Fibroblast of the conjunctiva (primary cell): ENCODE measurements at regions not wholly inside any gene's neighbourhood (a gene's known extent, or its start where the extent isn't known, plus 50 kb on each side); places are given as distances from the start of the nearest gene placed in this dataset.
A peak's percentile ranks its signal among the peaks of the same experiment; 100 is the strongest.

Source experiments
- DNase-seq: peaks from one replicate; pipeline ENCODE4 v3.0.0-alpha.2; 2010; ENCODE audit warnings: low read depth

DNA sequence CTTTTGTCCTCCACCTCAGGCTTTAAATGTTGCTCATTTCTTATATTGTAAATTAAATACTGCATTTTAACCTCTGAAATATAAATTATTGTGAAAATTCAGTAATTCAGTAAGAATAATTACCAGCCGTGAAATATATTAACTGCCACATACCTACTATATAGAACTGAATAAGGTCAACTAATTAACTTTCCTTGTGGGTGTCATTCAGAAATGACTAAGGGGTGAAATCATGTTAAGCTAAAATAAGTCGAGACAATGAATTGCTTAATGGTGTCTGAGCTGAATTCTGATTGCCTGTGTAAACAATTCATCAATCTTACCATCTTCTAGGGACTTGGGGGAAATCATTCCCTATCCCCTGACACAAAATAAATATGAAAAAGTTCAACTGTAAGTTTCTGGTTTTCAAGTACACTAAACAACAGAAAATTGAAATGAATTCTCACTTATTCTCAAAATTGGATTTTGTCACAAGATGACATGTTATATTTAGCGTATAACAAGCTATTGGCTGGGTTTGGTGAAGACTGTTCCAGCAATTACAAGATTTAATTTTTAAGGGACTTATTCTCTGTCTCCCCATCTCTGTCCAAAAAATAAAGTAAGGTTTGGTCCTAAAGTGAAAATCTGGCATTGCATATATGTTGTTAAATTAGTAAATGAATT, 255.1 kb downstream of the METTL4 start:
- DNase-seq = no peak

GRCh38 chr18:2316751-2317696, 254.3 kb downstream of the METTL4 start:
- DNase-seq = no peak

GRCh38 chr18:2324459-2324858, 246.8 kb downstream of the METTL4 start:
- no peak for DNase-seq

DNA sequence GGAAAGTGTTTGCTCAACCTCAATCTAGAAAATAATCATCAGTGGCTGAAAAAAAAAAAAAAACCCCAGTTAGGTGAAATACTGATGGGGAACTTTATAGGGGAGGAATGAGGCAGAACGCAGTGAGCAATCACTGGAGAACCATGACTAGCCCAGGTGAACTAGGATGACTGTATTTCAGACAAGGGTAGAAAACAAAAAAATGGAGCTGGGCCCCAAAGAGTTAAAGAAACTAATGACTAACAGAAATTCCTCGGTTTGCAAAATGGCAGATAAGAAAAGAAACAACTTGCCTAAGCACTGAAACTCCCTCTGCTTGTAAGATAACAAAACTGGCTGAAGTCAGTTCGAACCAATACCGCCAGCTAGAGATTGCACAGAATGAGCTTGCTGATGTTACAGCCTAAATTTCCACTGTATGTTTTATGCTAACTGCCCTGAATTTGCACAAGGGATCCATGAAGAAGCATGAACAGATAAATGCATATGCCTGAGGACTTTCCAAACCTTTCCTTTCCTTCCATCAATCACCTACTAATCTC, 245.9 kb downstream of the METTL4 start:
- no peak for DNase-seq

DNA sequence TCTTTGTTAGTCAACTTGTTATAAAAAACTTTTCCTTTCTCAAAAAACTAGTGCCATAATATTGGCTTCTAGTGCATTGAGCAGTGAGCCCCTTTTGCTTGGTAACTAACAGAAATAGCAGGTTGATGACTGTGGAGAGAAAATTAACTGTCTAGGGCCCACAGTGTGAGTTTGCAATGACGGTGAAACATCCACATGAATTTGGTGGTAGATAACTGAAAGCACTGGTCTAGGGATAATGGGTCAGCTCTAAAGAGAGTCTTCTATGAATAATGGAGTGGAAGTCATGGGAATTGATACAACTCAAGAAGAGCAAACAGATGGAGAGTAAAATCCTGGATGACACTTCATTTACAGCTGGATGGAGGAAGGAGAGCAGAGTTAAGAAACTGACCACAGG, 245.4 kb downstream of the METTL4 start:
- no peak for DNase-seq

- no peak for DNase-seq
Observed at GRCh38 chr18:2326999-2327398, 244.3 kb downstream of the METTL4 start.

DNA sequence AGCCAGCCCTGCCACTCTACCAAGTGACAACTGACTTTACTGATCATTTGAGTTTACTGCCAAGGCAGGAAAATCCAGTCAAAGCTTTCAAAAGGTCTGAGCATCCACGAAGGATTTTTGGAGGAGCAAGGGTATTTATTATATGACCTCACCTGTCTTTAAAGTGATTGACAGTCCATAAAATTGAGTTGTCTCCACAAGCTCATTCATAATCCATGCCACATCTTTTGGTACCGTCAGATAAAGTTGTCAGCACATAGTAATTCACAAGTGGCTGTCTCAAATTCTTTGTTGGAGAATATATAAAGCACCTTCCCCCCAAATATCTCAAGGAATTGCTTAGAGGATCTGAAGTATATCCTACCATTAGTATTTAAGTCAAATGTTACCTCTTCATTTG, 240.5 kb downstream of the METTL4 start:
- no peak for DNase-seq

GRCh38 chr18:2331491-2331890, 239.8 kb downstream of the METTL4 start:
- no peak for DNase-seq

DNA sequence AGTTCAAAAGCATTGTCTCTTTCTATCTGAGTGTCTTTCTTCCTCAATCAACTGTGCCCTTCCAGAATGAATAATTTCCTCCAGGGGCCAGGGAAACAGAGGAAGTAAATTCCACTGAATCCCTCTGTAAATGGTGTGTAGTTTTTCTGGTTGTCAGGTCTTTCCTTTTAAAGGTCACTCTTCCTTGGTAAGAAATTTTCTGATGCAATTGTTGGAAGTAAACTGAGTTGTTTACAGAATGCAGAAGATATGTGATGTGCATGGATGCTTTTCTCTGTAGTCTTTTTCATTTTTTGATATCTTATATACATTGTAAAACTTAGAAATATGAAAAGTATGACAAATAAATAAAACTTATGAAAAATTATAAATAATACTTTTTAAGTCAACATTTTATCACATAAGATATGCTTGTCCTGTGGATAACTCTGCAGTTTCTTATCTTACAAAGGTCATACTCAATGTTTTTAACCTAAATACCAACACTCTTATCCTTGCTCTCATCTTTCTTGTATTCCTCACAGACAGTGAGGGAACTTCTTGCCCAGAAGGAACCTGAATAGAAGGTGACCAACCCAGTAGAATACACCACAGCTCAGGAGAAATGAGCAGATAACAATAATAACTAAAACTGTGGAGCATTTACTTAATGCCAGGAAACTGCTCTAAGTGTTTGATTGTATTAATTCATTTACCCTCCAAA, 234.5 kb downstream of the METTL4 start:
- no peak for DNase-seq

- peak; percentile 5 for DNase-seq
Observed at GRCh38 chr18:2337552-2338141, 233.7 kb downstream of the METTL4 start.

- DNase-seq = no peak
Observed at GRCh38 chr18:2338601-2339000, 232.7 kb downstream of the METTL4 start.

DNA sequence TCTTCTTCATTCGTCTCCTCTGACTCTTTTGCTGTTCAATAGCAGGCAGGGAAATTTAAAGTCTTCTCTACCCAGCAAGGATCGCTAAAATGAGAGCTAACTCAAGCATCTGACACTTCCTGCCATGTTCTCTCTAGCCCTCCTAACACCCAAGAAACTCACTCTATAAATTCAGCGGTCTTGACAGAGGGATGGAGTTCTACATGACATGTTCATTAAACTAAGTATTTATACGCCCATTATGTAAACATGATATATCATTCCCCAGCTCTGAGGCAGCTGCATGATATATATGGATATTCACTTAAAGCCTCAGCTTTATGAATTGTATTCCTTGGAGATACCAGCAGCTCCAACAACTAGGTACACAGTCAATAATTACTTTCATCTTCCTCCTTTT, 231.0 kb downstream of the METTL4 start:
- no peak for DNase-seq

DNA sequence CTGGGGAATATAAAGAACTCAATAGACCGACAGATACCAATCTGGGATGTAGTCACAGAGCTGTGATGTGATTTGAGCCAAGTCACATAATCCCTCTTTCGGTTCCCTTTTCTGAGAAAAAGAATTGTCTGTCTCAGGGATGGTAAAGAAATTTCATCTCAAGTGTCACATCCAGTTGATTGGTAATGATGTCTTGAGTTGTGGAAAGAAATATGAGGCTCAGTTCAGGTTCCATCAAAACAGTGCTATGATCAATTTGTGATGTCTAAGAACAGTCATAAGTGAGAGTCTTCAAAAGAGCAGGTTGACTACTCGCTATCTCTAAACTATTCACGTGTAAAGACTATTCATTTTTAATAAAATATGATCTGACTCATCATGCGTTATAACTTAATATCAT, 223.3 kb downstream of the METTL4 start:
- DNase-seq = no peak

DNA sequence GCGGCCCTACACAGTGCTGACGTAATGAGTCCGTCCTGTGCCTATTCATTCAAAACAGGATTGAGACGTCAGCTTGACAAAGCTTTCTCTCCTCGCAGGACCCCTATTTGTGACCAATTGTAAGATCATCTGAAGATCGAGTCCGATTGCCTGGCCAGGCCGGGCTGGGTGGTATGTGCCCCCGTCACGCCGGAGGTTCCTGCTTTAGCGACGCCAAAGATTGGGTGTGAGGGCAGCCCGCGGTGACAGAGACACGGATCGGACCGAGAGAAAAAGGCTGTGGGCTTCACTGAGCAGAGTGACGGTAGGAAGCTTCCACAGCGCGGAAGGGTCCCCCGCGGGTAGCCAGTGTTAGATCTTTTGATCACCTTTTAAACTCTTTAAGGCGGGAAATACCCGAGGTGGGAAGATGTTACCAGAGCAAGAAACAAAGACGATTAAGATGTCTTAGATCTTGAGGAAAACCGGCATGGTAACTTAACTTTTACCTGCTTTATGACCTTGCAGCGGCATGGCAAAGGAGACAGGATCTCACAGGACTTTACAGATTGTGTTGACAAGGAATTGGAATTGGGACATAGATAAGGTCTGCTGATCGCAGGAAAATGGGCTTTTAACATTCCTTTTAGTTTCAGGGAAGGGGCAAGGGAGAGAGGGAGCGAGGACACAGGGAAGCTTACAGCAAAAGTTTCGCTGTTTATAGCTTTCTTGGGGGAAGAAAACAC, 220.0 kb downstream of the METTL4 start:
- DNase-seq = no peak

GRCh38 chr18:2354292-2354691, 217.0 kb downstream of the METTL4 start:
- no peak for DNase-seq

GRCh38 chr18:2356906-2357305, 214.4 kb downstream of the METTL4 start:
- DNase-seq = no peak

- no peak for DNase-seq
Observed at GRCh38 chr18:2360861-2361260, 210.4 kb downstream of the METTL4 start.

DNA sequence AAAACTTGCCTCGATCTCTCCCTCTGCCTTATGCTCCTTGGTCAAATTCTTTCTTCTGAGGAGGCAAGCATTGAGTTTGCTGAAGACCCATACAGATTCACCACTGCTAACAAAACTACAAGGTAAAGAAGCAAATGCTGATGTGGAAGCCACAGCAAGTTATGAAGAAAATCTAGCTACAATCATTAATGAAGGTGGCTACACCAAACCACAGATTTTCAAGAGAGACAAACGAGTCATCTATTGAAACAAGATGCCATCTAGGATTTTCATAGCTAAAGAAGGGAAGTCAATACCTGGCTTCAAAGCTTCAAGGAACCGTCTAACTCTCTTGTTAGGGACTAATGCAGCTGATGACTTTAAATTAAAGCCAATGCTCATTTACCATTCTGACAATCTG, 203.2 kb downstream of the METTL4 start:
- DNase-seq = no peak

GRCh38 chr18:2376707-2377106, 194.6 kb downstream of the METTL4 start:
- no peak for DNase-seq

DNA sequence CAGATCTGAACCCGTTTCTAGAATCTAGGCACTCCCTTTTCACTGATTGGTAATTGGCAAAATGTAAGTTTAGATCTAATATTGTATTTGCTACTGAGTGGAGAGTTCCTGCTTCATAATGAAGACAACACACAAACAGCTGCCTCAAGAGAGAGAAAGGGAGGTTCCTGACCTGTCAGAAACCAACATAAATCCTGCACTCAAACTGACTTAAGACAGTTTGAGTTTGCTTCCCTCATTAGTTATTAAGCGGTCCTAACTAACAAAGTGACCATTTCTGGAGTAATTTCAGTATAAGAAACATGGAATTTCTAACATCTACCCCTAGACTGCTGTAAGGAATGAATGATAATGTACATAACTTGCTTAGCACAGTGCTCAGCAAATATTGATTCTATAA, 191.2 kb downstream of the METTL4 start:
- DNase-seq = no peak

- DNase-seq = no peak
Observed at GRCh38 chr18:2381539-2381938, 189.8 kb downstream of the METTL4 start.
